HCT116 (cell line): ENCODE measurements at regions not wholly inside any gene's neighbourhood (a gene's known extent, or its start where the extent isn't known, plus 50 kb on each side); places are given as distances from the start of the nearest gene placed in this dataset.

Experiments
- ATAC-seq: fragments of 200-7000 bp; cut with Tn5 transposase; 2 replicates; pipeline ENCODE4 v1.9.1; 2020; ENCODE audit warnings: mild to moderate bottlenecking, moderate library complexity
- BruUV-seq: library from RNA; stranded (reverse); fragments of 400-500 nt; replicated peaks from 2 replicates; lab custom pipeline; 2021; lab: Mats Ljungman, UMichigan
- CTCF ChIA-PET: fragments of 300-600 bp; sonication (Branson Sonifier 250); formaldehyde crosslinking; loops from one replicate; lab custom pipeline; 2021; ENCODE audit warnings: antibody characterized with exemption; lab: Charles Lee
- POLR2A ChIA-PET: fragments of 300-600, 350-600 bp; sonication (Branson Sonifier 250); formaldehyde crosslinking; loops from one replicate; lab custom pipeline; 2021; ENCODE audit warnings: antibody characterized with exemption; lab: Charles Lee
- RAD21 ChIA-PET, 2 experiments: fragments of 300-600 bp; sonication (Branson Sonifier 250); formaldehyde crosslinking; loops; one replicate each; lab custom pipeline; 2023; ENCODE audit warnings: low total read pairs in 2 of 2; ENCODE audit not compliant: uncharacterized antibody in 2 of 2, unreplicated experiment in 2 of 2, low non-redundant PET in 1 of 2; lab: Charles Lee
- DNase-seq: peaks from one replicate; pipeline ENCODE4 v3.0.0-alpha.2; 2010; ENCODE audit warnings: low read depth, low spot score
- H2AFZ ChIP-seq: fragments of 200-600 bp; shearing (Covaris generic), sonication (generic); 2 replicates; pipeline ENCODE4 v1.6.1; 2017; ENCODE audit warnings: low read depth, mixed run types, mixed read lengths, antibody characterized with exemption, low read length; ENCODE audit not compliant: poor library complexity, severe bottlenecking
- H3K27ac ChIP-seq: 2 replicates; pipeline ENCODE4 v1.5.1; 2012; ENCODE audit warnings: low read depth, low read length
- H3K27me3 ChIP-seq: fragments of 200-600 bp; sonication (generic); 2 replicates; pipeline ENCODE4 v1.6.1; 2016; ENCODE audit warnings: mixed run types, low read length, mixed read lengths; ENCODE audit not compliant: insufficient read depth
- H3K36me3 ChIP-seq, 2 experiments: fragments of 200-500 bp in 1 of 2; fragments of 200-600 bp in 1 of 2; sonication (Bioruptor generic) in 1 of 2; sonication (generic) in 1 of 2; 2 replicates each; pipeline versions ENCODE4 v1.5.1 to v1.6.1; 2014 to 2016; ENCODE audit warnings: low read length in 2 of 2, inconsistent platforms in 1 of 2, mixed read lengths in 1 of 2, mixed run types in 1 of 2; ENCODE audit not compliant: insufficient read depth in 2 of 2, control insufficient read depth in 1 of 2
- H3K4me1 ChIP-seq, 2 experiments: fragments of 200-600 bp in 1 of 2; sonication (generic) in 1 of 2; 2 replicates each; pipeline versions ENCODE4 v1.5.1 to v1.6.1; 2012 to 2017; ENCODE audit warnings: low read length in 2 of 2, inconsistent platforms in 1 of 2, mild to moderate bottlenecking in 1 of 2, mixed read lengths in 1 of 2, mixed run types in 1 of 2, moderate library complexity in 1 of 2; ENCODE audit not compliant: insufficient read depth in 2 of 2, control insufficient read depth in 1 of 2
- H3K4me2 ChIP-seq: fragments of 200-600 bp; sonication (generic); 2 replicates; pipeline ENCODE4 v1.6.1; 2017; ENCODE audit warnings: mixed run types, low read length, mixed read lengths
- H3K4me3 ChIP-seq, 2 experiments: fragments of 200-600 bp in 1 of 2; sonication (generic) in 1 of 2; replicated peaks in 1 of 2; 2 replicates each; pipeline ENCODE4 v1.5.1; 2011 to 2016; ENCODE audit warnings: low read length in 2 of 2, control low read depth in 1 of 2, low read depth in 1 of 2, mild to moderate bottlenecking in 1 of 2, mixed read lengths in 1 of 2, mixed run types in 1 of 2
- H3K79me2 ChIP-seq: fragments of 200-600 bp; sonication (generic); 2 replicates; pipeline ENCODE4 v1.6.1; 2017; ENCODE audit warnings: mild to moderate bottlenecking, mixed run types, low read length, moderate library complexity, mixed read lengths; ENCODE audit not compliant: insufficient read depth
- H3K9ac ChIP-seq: fragments of 200-600 bp; sonication (generic); 2 replicates; pipeline ENCODE4 v1.6.1; 2016; ENCODE audit warnings: low read length, mixed read lengths
- H3K9me2 ChIP-seq: fragments of 200-600 bp; sonication (generic), shearing (Covaris generic); 2 replicates; pipeline ENCODE4 v1.6.1; 2017; ENCODE audit warnings: mixed run types, mild to moderate bottlenecking, moderate library complexity; ENCODE audit not compliant: insufficient read depth
- H3K9me3 ChIP-seq, 2 experiments: fragments of 200-500 bp in 1 of 2; fragments of 200-600 bp in 1 of 2; sonication (Bioruptor generic) in 1 of 2; sonication (generic) in 1 of 2; 2 replicates each; pipeline ENCODE4 v1.6.1; 2014 to 2017; ENCODE audit warnings: low read length in 2 of 2, mixed read lengths in 2 of 2, inconsistent platforms in 1 of 2, low read depth in 1 of 2, mild to moderate bottlenecking in 1 of 2, mixed run types in 1 of 2, moderate library complexity in 1 of 2; ENCODE audit not compliant: control insufficient read depth in 1 of 2, insufficient read depth in 1 of 2
- H4K20me1 ChIP-seq: fragments of 200-600 bp; sonication (generic), shearing (Covaris generic); 2 replicates; pipeline ENCODE4 v1.6.1; 2017; ENCODE audit warnings: mixed run types, mild to moderate bottlenecking, moderate library complexity; ENCODE audit not compliant: insufficient read depth
- ATF3 ChIP-seq: IDR thresholded peaks from 2 replicates; pipeline ENCODE4 v1.6.1; 2012
- CBX3 ChIP-seq: IDR thresholded peaks from 2 replicates; pipeline ENCODE4 v1.6.1; 2012; ENCODE audit warnings: low read depth
- CEBPB ChIP-seq: IDR thresholded peaks from 2 replicates; pipeline ENCODE4 v1.6.1; 2012; ENCODE audit warnings: low read depth
- CTCF ChIP-seq, 3 experiments: fragments of 200-600 bp in 1 of 3; sonication (generic) in 1 of 3; IDR thresholded peaks in 2 of 3; conservative IDR thresholded peaks in 1 of 3; 2 replicates each; pipeline ENCODE4 v1.5.1; 2012 to 2017; ENCODE audit warnings: low read depth in 2 of 3, low read length in 2 of 3, antibody characterized with exemption in 1 of 3, borderline replicate concordance in 1 of 3, control low read depth in 1 of 3, mild to moderate bottlenecking in 1 of 3, mixed read lengths in 1 of 3, mixed run types in 1 of 3, moderate library complexity in 1 of 3; ENCODE audit not compliant: insufficient read depth in 1 of 3
- ELF1 ChIP-seq: IDR thresholded peaks from 2 replicates; pipeline ENCODE4 v1.6.1; 2012; ENCODE audit warnings: low read depth, borderline replicate concordance
- EZH2 ChIP-seq: fragments of 200-600 bp; sonication (generic); IDR thresholded peaks from 2 replicates; pipeline ENCODE4 v1.6.1; 2017; ENCODE audit warnings: antibody characterized with exemption, mixed run types
- FOSL1 ChIP-seq: IDR thresholded peaks from 2 replicates; pipeline ENCODE4 v1.6.1; 2012; ENCODE audit warnings: low read depth
- POLR2A ChIP-seq: IDR thresholded peaks from 2 replicates; pipeline ENCODE4 v1.7.0; 2011; ENCODE audit warnings: borderline replicate concordance; ENCODE audit not compliant: insufficient read depth, insufficient read length; ENCODE audit errors: extremely low read depth
- POLR2AphosphoS5 ChIP-seq: IDR thresholded peaks from 2 replicates; pipeline ENCODE4 v1.6.1; 2011; ENCODE audit warnings: mild to moderate bottlenecking, low read depth, low read length, moderate library complexity
- RAD21 ChIP-seq: IDR thresholded peaks from 2 replicates; pipeline ENCODE4 v1.6.1; 2012; ENCODE audit warnings: low read depth, mild to moderate bottlenecking
- REST ChIP-seq: IDR thresholded peaks from 2 replicates; pipeline ENCODE4 v1.6.1; 2012; ENCODE audit warnings: low read depth
- SIN3A ChIP-seq: IDR thresholded peaks from 2 replicates; pipeline ENCODE4 v1.6.1; 2012; ENCODE audit warnings: low read depth
- SP1 ChIP-seq: IDR thresholded peaks from 2 replicates; pipeline ENCODE4 v1.6.1; 2012; ENCODE audit warnings: low read depth
- TCF7L2 ChIP-seq: IDR thresholded peaks from 2 replicates; pipeline ENCODE4 v1.7.0; 2011; ENCODE audit warnings: borderline replicate concordance, inconsistent platforms; ENCODE audit not compliant: insufficient read depth, insufficient read length; ENCODE audit errors: extremely low read depth
- YY1 ChIP-seq: IDR thresholded peaks from 2 replicates; pipeline ENCODE4 v1.6.1; 2011; ENCODE audit warnings: low read length, low read depth, moderate library complexity, mild to moderate bottlenecking; ENCODE audit not compliant: insufficient replicate concordance; ENCODE audit errors: extremely low read depth
- ZBTB33 ChIP-seq: IDR thresholded peaks from 2 replicates; pipeline ENCODE4 v1.6.1; 2011; ENCODE audit warnings: mild to moderate bottlenecking, low read length, moderate library complexity; ENCODE audit not compliant: insufficient replicate concordance; ENCODE audit errors: extremely low read depth
- ZFX ChIP-seq: fragments of 450-650 bp; IDR thresholded peaks from 2 replicates; pipeline ENCODE4 v1.6.1; 2017
- intact Hi-C: fragments of 100-400 bp; cut with micrococcal nuclease; formaldehyde crosslinking; loops from 2 replicates; pipeline ENCODE4 v1.10.0; 2022

GRCh38 chr4:19492606-19493005 is 759.1 kb upstream of the SLIT2 start:
- Histone ChIP-seq H3K79me2 (no peaks in the 10 kb centered on the region), H3K4me2 (no peak overlapping the region), H3K9me3 (no peaks in the 10 kb centered on the region), H3K36me3 (no peaks in the 10 kb centered on the region), H3K9ac (no peak overlapping the region), H3K4me3 (no peak overlapping the region), H3K9me2 (no peaks in the 10 kb centered on the region), H3K4me1 (no peaks in the 10 kb centered on the region), H3K27ac (no peak overlapping the region), H4K20me1 (no peaks in the 10 kb centered on the region; the same call in 1 of the 2 replicates), H2AFZ (no peak overlapping the region), H3K27me3 (no peaks in the 10 kb centered on the region)
- DNase-seq (no peak), ATAC-seq (no peak)
- ChIA-PET RAD21 (no interaction called here), POLR2A (no interaction called here), CTCF (no interaction called here)
- no TSS peak for BruUV-seq
- TF ChIP-seq YY1 (no peak), ATF3 (no peak), SP1 (no peak), RAD21 (no peak), CTCF (IDR thresholded peaks at IDR 0.05 in 2 of 3, conservative IDR thresholded peaks at IDR 0.05 in 1 of 3; ENCODE audit: borderline replicate concordance in 1 of 3, insufficient read depth in 1 of 3, low read depth in 2 of 3, low read length in 2 of 3) (no peak), POLR2AphosphoS5 (no peak), CBX3 (no peak), EZH2 (no peak), ELF1 (no peak), SIN3A (no peak), CEBPB (no peak), ZFX (no peak), FOSL1 (no peak), ZBTB33 (no peak), POLR2A (no peak), REST (no peak), TCF7L2 (no peak)
- intact Hi-C loops: no loop called here
